Epithelial cell of esophagus (primary cell): ENCODE measurements at regions not wholly inside any gene's neighbourhood (a gene's known extent, or its start where the extent isn't known, plus 50 kb on each side); places are given as distances from the start of the nearest gene placed in this dataset.

Experiments used
- DNase-seq: peaks from one replicate; pipeline ENCODE4 v3.0.0; 2010; ENCODE audit warnings: low read depth
- H3K4me3 ChIP-seq: 2 replicates; pipeline ENCODE4 v1.5.1; 2011; ENCODE audit warnings: mild to moderate bottlenecking, low read length, control low read depth
- TF ChIP-seq, protein P1 (sequence below): IDR thresholded peaks from 2 replicates; pipeline ENCODE4 v1.5.1; 2011; ENCODE audit warnings: low read depth, mild to moderate bottlenecking, low read length, control low read depth, inconsistent platforms; ENCODE audit not compliant: insufficient read depth; ENCODE audit errors: missing control alignments

- TF ChIP-seq, protein P1, sequence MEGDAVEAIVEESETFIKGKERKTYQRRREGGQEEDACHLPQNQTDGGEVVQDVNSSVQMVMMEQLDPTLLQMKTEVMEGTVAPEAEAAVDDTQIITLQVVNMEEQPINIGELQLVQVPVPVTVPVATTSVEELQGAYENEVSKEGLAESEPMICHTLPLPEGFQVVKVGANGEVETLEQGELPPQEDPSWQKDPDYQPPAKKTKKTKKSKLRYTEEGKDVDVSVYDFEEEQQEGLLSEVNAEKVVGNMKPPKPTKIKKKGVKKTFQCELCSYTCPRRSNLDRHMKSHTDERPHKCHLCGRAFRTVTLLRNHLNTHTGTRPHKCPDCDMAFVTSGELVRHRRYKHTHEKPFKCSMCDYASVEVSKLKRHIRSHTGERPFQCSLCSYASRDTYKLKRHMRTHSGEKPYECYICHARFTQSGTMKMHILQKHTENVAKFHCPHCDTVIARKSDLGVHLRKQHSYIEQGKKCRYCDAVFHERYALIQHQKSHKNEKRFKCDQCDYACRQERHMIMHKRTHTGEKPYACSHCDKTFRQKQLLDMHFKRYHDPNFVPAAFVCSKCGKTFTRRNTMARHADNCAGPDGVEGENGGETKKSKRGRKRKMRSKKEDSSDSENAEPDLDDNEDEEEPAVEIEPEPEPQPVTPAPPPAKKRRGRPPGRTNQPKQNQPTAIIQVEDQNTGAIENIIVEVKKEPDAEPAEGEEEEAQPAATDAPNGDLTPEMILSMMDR: no peak
- no peak for DNase-seq
- no peak overlapping the region for H3K4me3 ChIP-seq
Observed at GRCh38 chr5:145230781-145231180, 604.4 kb downstream of the PRELID2 start.

- H3K4me3 ChIP-seq: no peak overlapping the region
- TF ChIP-seq, protein P1: no peak
- DNase-seq: no peak
Observed at GRCh38 chr5:145228564-145228963, 606.6 kb downstream of the PRELID2 start.

GRCh38 chr5:145227881-145228280 is 607.3 kb downstream of the PRELID2 start:
- DNase-seq: no peak
- TF ChIP-seq, protein P1: no peak
- no peak overlapping the region for H3K4me3 ChIP-seq

DNA sequence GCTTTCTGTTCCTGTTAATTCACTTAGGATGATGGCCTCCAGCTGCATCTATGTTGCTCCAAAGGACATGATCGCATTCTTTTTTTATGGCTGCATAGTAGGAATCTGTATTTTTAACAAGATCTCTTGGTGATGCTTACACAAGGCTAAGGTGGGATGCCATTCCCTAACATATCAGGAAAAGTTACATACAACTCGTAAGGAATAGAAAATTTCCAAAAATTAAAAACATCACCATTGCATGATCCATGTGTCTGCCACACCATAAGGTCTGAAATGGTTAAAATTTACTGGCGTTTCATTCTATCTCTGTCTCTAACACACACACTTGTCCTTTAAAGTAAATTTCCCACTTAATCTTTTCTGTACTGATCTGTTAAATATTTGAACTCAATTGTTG is 608.4 kb downstream of the PRELID2 start:
- TF ChIP-seq, protein P1: no peak
- DNase-seq: no peak
- no peak overlapping the region for H3K4me3 ChIP-seq

DNA sequence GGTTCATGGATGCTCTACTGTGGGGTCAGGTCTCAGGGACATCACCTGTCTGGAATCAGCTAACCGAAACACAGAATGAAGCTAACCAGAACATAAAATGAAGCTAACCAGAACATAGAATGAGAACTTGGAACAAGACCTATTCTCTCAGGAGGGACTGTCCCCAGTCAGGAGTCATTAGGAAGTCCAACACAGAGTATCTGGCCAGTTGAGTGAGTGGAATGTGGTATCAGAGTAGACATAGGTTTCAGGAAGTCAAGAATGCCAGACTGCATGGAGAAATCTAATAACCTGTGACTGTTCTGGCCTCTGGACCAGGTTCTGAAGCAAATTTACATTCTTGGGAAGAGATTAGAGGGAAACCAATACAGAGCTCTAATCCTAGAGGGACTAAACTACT is 609.6 kb downstream of the PRELID2 start:
- no peak for DNase-seq
- no peak overlapping the region for H3K4me3 ChIP-seq
- TF ChIP-seq, protein P1: no peak

GRCh38 chr5:145223582-145223981 is 611.6 kb downstream of the PRELID2 start:
- no peak overlapping the region for H3K4me3 ChIP-seq
- TF ChIP-seq, protein P1: no peak

GRCh38 chr5:145222622-145223021 is 612.5 kb downstream of the PRELID2 start:
- no peak for DNase-seq
- no peak overlapping the region for H3K4me3 ChIP-seq
- TF ChIP-seq, protein P1: no peak

More at GRCh38 chr5:145223582-145223981, 611.6 kb downstream of the PRELID2 start:
- no peak for DNase-seq
